Panc1 (cell line): ENCODE measurements at regions not wholly inside any gene's neighbourhood (a gene's known extent, or its start where the extent isn't known, plus 50 kb on each side); places are given as distances from the start of the nearest gene placed in this dataset.

Experiments used
- ATAC-seq: fragments of 200-7000 bp; cut with Tn5 transposase; 2 replicates; pipeline ENCODE4 v1.9.1; 2020; ENCODE audit warnings: mild to moderate bottlenecking, moderate library complexity
- BruUV-seq: library from RNA; stranded (reverse); fragments of 400-500 nt; replicated peaks from 2 replicates; lab custom pipeline; 2021; lab: Mats Ljungman, UMichigan
- CTCF ChIA-PET: fragments of 300-600 bp; sonication (Branson Sonifier 250); formaldehyde crosslinking; loops from one replicate; lab custom pipeline; 2022; ENCODE audit warnings: antibody characterized with exemption; lab: Charles Lee
- POLR2A ChIA-PET: fragments of 300-600 bp; sonication (Branson Sonifier 250); formaldehyde crosslinking; loops from one replicate; lab custom pipeline; 2022; ENCODE audit warnings: antibody characterized with exemption; lab: Charles Lee
- DNase-seq: peaks from one replicate; pipeline ENCODE4 v3.0.0-alpha.2; 2010; ENCODE audit warnings: low read depth, low spot score
- H3K27ac ChIP-seq: 2 replicates; pipeline ENCODE4 v1.5.1; 2011; ENCODE audit warnings: mild to moderate bottlenecking, low read length, inconsistent platforms
- H3K27me3 ChIP-seq: fragments of 200-500 bp; sonication (Bioruptor generic); 2 replicates; pipeline ENCODE4 v1.6.0; 2014; ENCODE audit warnings: low read length, inconsistent platforms; ENCODE audit not compliant: control insufficient read depth, insufficient read depth
- H3K36me3 ChIP-seq: fragments of 200-500 bp; sonication (Bioruptor generic); 2 replicates; pipeline ENCODE4 v1.5.1; 2014; ENCODE audit warnings: inconsistent platforms, mild to moderate bottlenecking, low read length, moderate library complexity; ENCODE audit not compliant: control insufficient read depth, insufficient read depth
- H3K4me1 ChIP-seq: 2 replicates; pipeline ENCODE4 v1.5.1; 2011; ENCODE audit warnings: inconsistent platforms, mild to moderate bottlenecking, low read length, moderate library complexity; ENCODE audit not compliant: control insufficient read depth, insufficient read depth
- H3K4me3 ChIP-seq, 2 experiments: 2 replicates each; pipeline ENCODE4 v1.5.1; 2011 to 2012; ENCODE audit warnings: low read depth in 2 of 2, low read length in 2 of 2, mild to moderate bottlenecking in 2 of 2, inconsistent platforms in 1 of 2, moderate library complexity in 1 of 2
- H3K9me3 ChIP-seq: fragments of 200-500 bp; sonication (Bioruptor generic); 2 replicates; pipeline ENCODE4 v1.5.1; 2014; ENCODE audit warnings: low read depth, mild to moderate bottlenecking, inconsistent platforms, low read length, moderate library complexity; ENCODE audit not compliant: control insufficient read depth, insufficient read depth
- CTCF ChIP-seq: fragments of 450-650 bp; IDR thresholded peaks from 2 replicates; pipeline ENCODE4 v1.5.1; 2017; ENCODE audit warnings: mild to moderate bottlenecking
- POLR2AphosphoS5 ChIP-seq: IDR thresholded peaks from 2 replicates; pipeline ENCODE4 v1.6.1; 2012; ENCODE audit warnings: mild to moderate bottlenecking, low read depth, low read length, moderate library complexity
- REST ChIP-seq, 2 experiments: IDR thresholded peaks; 2 replicates each; pipeline ENCODE4 v1.6.1; 2011 to 2012; ENCODE audit warnings: low read depth in 2 of 2, control low read depth in 1 of 2, low read length in 1 of 2, mild to moderate bottlenecking in 1 of 2, moderate library complexity in 1 of 2; ENCODE audit not compliant: insufficient read depth in 1 of 2
- SIN3A ChIP-seq: IDR thresholded peaks from 2 replicates; pipeline ENCODE4 v1.6.1; 2012; ENCODE audit warnings: low read depth, mild to moderate bottlenecking, low read length, moderate library complexity, borderline replicate concordance; ENCODE audit not compliant: insufficient read depth
- TCF7L2 ChIP-seq: IDR thresholded peaks from 2 replicates; pipeline ENCODE4 v1.6.1; 2011; ENCODE audit warnings: mild to moderate bottlenecking, low read depth, low read length, inconsistent platforms
- in situ Hi-C: cut with HindIII; loops from 2 replicates; pipeline ENCODE4 v1.10.0; 2016; ENCODE audit warnings: low sequenced_read_pairs, low pct_unique_long_range_greater_than_20kb
- intact Hi-C: fragments of 100-400 bp; cut with micrococcal nuclease; formaldehyde crosslinking; loops from one replicate; pipeline ENCODE4 v1.10.0; 2022; ENCODE audit not compliant: unreplicated experiment

- no peak overlapping the region for H3K4me3 ChIP-seq
- ATAC-seq, result no peak
- no peak for TF ChIP-seq SIN3A
- no peak for TF ChIP-seq TCF7L2
- no peak for TF ChIP-seq POLR2AphosphoS5
- TF ChIP-seq REST (IDR thresholded peaks at IDR 0.05; ENCODE audit: insufficient read depth in 1 of 2, low read depth in 2 of 2, low read length in 1 of 2), result no peak
- TF ChIP-seq CTCF, result no peak
- ChIA-PET CTCF (no interaction called here), POLR2A (interaction anchor here (0.6 kb wide), 1 partner anchor 1854 kb away, joined by 9 read pairs; no protein-coding TSS in a partner anchor)
- H3K4me1 ChIP-seq, result no peaks in the 10 kb centered on the region
- H3K27ac ChIP-seq, result no peak overlapping the region
- in situ Hi-C loops (no loop called here), intact Hi-C loops (no loop called here)
- BruUV-seq, result no TSS peak
- H3K36me3 ChIP-seq, result no peaks in the 10 kb centered on the region
- no peak for DNase-seq
- H3K9me3 ChIP-seq, result no peaks in the 10 kb centered on the region
- H3K27me3 ChIP-seq, result no peaks in the 10 kb centered on the region
Measured at GRCh38 chr2:30351116-30351515, 95.9 kb upstream of the LCLAT1 start.

DNA sequence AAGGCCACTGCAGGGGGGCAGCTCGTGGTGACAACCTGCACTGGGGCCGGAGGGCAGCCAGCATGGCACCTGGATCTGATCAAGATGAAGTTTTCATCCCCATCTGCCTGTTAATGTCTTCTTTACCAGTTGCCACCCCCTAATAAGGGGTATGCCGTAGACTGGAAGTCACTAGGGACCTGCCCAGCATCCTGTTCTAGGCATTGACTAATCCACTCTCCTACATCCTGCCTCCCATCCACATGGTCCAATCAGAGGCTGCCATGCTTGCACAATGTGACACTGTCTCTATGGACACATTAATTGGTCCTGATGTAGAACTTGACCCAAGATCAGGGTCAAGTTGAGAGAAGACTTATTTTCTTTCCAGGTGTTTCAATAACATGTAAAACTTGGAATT lies 95.1 kb upstream of the LCLAT1 start:
- DNase-seq, result no peak
- no peaks in the 10 kb centered on the region for H3K9me3 ChIP-seq
- no peaks in the 10 kb centered on the region for H3K36me3 ChIP-seq
- no peak for TF ChIP-seq SIN3A
- no peak for TF ChIP-seq TCF7L2
- no peak for TF ChIP-seq REST (IDR thresholded peaks at IDR 0.05; ENCODE audit: insufficient read depth in 1 of 2, low read depth in 2 of 2, low read length in 1 of 2)
- TF ChIP-seq CTCF, result no peak
- no peak for TF ChIP-seq POLR2AphosphoS5
- no TSS peak for BruUV-seq
- ATAC-seq, result no peak
- H3K4me1 ChIP-seq, result no peaks in the 10 kb centered on the region
- intact Hi-C loops (no loop called here), in situ Hi-C loops (no loop called here)
- ChIA-PET POLR2A (interaction anchor here (0.6 kb wide), 1 partner anchor 1853 kb away, joined by 9 read pairs; no protein-coding TSS in a partner anchor), CTCF (no interaction called here)
- H3K27ac ChIP-seq, result no peak overlapping the region
- no peak overlapping the region for H3K4me3 ChIP-seq
- H3K27me3 ChIP-seq, result no peaks in the 10 kb centered on the region
